GM12864 (cell line): ENCODE measurements at regions not wholly inside any gene's neighbourhood (a gene's known extent, or its start where the extent isn't known, plus 50 kb on each side); places are given as distances from the start of the nearest gene placed in this dataset.

Source experiments
- DNase-seq: peaks from one replicate; pipeline ENCODE4 v3.0.0-alpha.2; 2011; ENCODE audit warnings: low read depth
- H3K4me3 ChIP-seq: 2 replicates; pipeline ENCODE4 v1.5.1; 2011; ENCODE audit warnings: mild to moderate bottlenecking, low read depth, low read length, control low read depth
- CTCF ChIP-seq: IDR thresholded peaks from 2 replicates; pipeline ENCODE4 v1.5.1; 2011; ENCODE audit warnings: low read depth, mild to moderate bottlenecking, moderate library complexity, low read length, control low read depth, inconsistent platforms; ENCODE audit errors: missing control alignments

- TF ChIP-seq CTCF = no peak
- no peak for DNase-seq
- no peak overlapping the region for H3K4me3 ChIP-seq
Observed at GRCh38 chr7:41824284-41824683, 121.4 kb upstream of the INHBA start.

GRCh38 chr7:41822259-41822817, 119.4 kb upstream of the INHBA start:
- TF ChIP-seq CTCF = no peak
- H3K4me3 ChIP-seq = no peak overlapping the region
- DNase-seq = no peak

- no peak for TF ChIP-seq CTCF
- H3K4me3 ChIP-seq = no peak overlapping the region
Observed at GRCh38 chr7:41821521-41822213, 118.8 kb upstream of the INHBA start.

GRCh38 chr7:41820111-41820671, 117.3 kb upstream of the INHBA start:
- H3K4me3 ChIP-seq = no peak overlapping the region
- no peak for TF ChIP-seq CTCF
- DNase-seq = no peak

More at GRCh38 chr7:41821521-41822213, 118.8 kb upstream of the INHBA start:
- DNase-seq = no peak

- DNase-seq = no peak
- TF ChIP-seq CTCF = no peak
- no peak overlapping the region for H3K4me3 ChIP-seq
Observed at GRCh38 chr7:41819645-41820044, 116.8 kb upstream of the INHBA start.

- no peak for DNase-seq
- H3K4me3 ChIP-seq = no peak overlapping the region
- no peak for TF ChIP-seq CTCF
Observed at GRCh38 chr7:41818765-41819398, 116.0 kb upstream of the INHBA start.
